Skeletal muscle satellite cell (primary cell): ENCODE measurements at regions not wholly inside any gene's neighbourhood (a gene's known extent, or its start where the extent isn't known, plus 50 kb on each side); places are given as distances from the start of the nearest gene placed in this dataset.

Experiments
- H3K27me3 ChIP-seq: 2 replicates; pipeline ENCODE4 v1.7.0; 2013; ENCODE audit warnings: low read length; ENCODE audit not compliant: control insufficient read depth, insufficient read depth
- H3K36me3 ChIP-seq: 2 replicates; pipeline ENCODE4 v1.7.0; 2013; ENCODE audit warnings: mild to moderate bottlenecking, control low read depth, low read length; ENCODE audit not compliant: insufficient read depth
- H3K4me1 ChIP-seq: 2 replicates; pipeline ENCODE4 v1.7.0; 2013; ENCODE audit warnings: low read length; ENCODE audit not compliant: control insufficient read depth, insufficient read depth
- H3K4me2 ChIP-seq: 2 replicates; pipeline ENCODE4 v1.7.0; 2013; ENCODE audit warnings: mild to moderate bottlenecking, low read length
- H3K4me3 ChIP-seq: 2 replicates; pipeline ENCODE4 v1.7.0; 2013; ENCODE audit warnings: low read length
- H3K9ac ChIP-seq: 2 replicates; pipeline ENCODE4 v1.7.0; 2013; ENCODE audit warnings: mild to moderate bottlenecking, low read depth, low read length, moderate library complexity
- H3K9me3 ChIP-seq: replicated peaks from 2 replicates; pipeline ENCODE4 v1.7.0; 2013; ENCODE audit warnings: mild to moderate bottlenecking, control low read depth, low read length

- no peaks in the 10 kb centered on the region for H3K27me3 ChIP-seq
- no peak overlapping the region for H3K9ac ChIP-seq
- no peak overlapping the region for H3K4me3 ChIP-seq
- peaks cover 19% of the 10 kb centered on the region for H3K4me1 ChIP-seq
- no peaks in the 10 kb centered on the region for H3K9me3 ChIP-seq
- peak overlapping the region; percentile 27 for H3K4me2 ChIP-seq
- H3K36me3 ChIP-seq, result no peaks in the 10 kb centered on the region
Observed at GRCh38 chr9:20065796-20066700, 277.2 kb upstream of the SLC24A2 start.

DNA sequence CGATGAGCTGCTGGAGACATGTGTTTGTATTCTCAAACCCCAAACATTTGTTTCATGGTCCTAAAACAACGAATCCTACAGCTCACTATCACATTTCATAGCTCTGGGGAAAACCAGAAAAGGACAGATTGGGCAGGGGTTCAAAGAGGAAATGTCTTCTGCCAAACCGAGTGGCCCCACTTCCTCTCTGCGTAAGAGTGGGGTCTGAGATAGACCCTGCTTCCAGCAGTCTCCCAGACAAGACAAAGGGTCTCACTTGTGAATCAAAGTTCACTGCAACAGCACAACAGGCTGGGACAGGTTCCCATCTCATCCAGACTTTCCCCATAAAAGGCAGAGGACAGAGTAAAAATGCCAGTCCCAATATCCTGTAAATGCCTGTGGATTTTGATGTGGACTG is 276.2 kb upstream of the SLC24A2 start:
- Histone ChIP-seq H3K9me3 (no peaks in the 10 kb centered on the region), H3K9ac (no peak overlapping the region), H3K27me3 (no peaks in the 10 kb centered on the region), H3K4me1 (peaks cover 19% of the 10 kb centered on the region), H3K4me3 (no peak overlapping the region), H3K4me2 (no peak overlapping the region), H3K36me3 (no peaks in the 10 kb centered on the region)

DNA sequence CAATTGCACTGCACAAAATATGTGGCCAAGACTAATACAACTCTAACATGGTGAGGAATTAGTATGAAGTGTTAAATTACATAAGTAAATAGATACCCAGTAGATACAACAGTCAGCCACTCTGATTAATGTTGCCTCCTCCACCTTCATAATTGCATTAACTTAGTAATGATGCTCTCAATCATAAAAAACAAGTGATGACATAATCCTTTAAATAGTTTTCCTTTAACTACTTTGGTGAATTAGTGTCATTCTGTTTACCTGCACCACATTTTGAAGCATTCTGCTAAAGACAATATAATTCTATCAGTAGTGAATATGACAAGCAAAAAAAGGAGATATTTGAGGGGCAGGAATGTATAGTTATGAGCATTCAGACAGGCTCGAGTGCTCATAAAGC is 265.9 kb upstream of the SLC24A2 start:
- Histone ChIP-seq H3K4me2 (no peak overlapping the region), H3K27me3 (no peaks in the 10 kb centered on the region), H3K9me3 (no peaks in the 10 kb centered on the region), H3K4me1 (no peaks in the 10 kb centered on the region), H3K4me3 (no peak overlapping the region), H3K9ac (no peak overlapping the region), H3K36me3 (no peaks in the 10 kb centered on the region)

DNA sequence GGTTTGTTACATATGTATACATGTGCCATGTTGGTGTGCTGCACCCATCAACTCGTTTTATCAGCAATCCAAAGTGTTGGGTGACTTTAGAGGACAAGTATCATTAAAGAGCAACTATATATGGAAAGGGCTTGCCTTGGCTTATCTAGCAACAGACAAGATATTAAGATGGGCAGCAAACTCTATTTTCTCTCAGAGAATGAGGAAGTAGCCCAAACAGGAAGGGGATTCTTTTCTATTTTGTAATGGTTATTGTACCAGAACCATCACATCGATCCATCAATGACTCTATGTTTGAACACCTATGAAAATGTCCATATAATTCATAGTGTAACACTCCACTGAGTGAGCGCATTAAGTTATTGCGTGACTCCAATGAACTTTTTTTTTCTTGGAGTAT is 260.1 kb upstream of the SLC24A2 start:
- no peak overlapping the region for H3K9ac ChIP-seq
- no peak overlapping the region for H3K4me3 ChIP-seq

GRCh38 chr9:20048437-20048836 is 259.6 kb upstream of the SLC24A2 start:
- no peaks in the 10 kb centered on the region for H3K4me1 ChIP-seq
- H3K36me3 ChIP-seq, result no peaks in the 10 kb centered on the region
- H3K4me2 ChIP-seq, result no peak overlapping the region
- no peak overlapping the region for H3K9ac ChIP-seq
- no peaks in the 10 kb centered on the region for H3K9me3 ChIP-seq
- no peak overlapping the region for H3K4me3 ChIP-seq
- no peaks in the 10 kb centered on the region for H3K27me3 ChIP-seq

More for the DNA sequence above, 260.1 kb upstream of the SLC24A2 start:
- Histone ChIP-seq H3K9me3 (no peaks in the 10 kb centered on the region), H3K27me3 (no peaks in the 10 kb centered on the region), H3K4me2 (no peak overlapping the region), H3K36me3 (no peaks in the 10 kb centered on the region), H3K4me1 (no peaks in the 10 kb centered on the region)

GRCh38 chr9:20044686-20045085 is 255.8 kb upstream of the SLC24A2 start:
- H3K27me3 ChIP-seq, result no peaks in the 10 kb centered on the region
- H3K9ac ChIP-seq, result no peak overlapping the region
- H3K36me3 ChIP-seq, result no peaks in the 10 kb centered on the region

DNA sequence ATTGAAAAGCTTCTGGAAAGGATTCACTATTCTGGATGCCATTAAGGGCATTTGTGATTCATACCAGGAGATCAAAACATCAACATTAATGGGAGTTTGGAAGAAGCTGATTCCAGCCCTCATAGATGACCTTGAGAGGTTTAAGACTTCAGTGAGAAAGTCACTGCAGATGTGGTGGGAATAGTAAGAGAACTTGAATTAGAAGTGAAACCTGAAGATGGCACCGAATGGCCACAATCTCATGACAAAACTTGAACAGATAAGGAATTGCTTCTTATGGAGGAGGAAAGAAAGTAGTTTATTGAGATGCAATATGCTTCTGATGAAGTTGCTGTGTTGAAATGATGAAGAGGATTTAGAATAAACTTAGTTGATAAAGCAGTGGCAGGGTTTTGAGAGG is 254.6 kb upstream of the SLC24A2 start:
- Histone ChIP-seq H3K36me3 (no peaks in the 10 kb centered on the region), H3K4me1 (no peaks in the 10 kb centered on the region), H3K9ac (no peak overlapping the region), H3K4me2 (no peak overlapping the region), H3K4me3 (no peak overlapping the region), H3K27me3 (no peaks in the 10 kb centered on the region), H3K9me3 (no peaks in the 10 kb centered on the region)

More at GRCh38 chr9:20044686-20045085, 255.8 kb upstream of the SLC24A2 start:
- Histone ChIP-seq H3K4me1 (no peaks in the 10 kb centered on the region), H3K4me2 (no peak overlapping the region), H3K4me3 (no peak overlapping the region), H3K9me3 (no peaks in the 10 kb centered on the region)

GRCh38 chr9:20043035-20043434 is 254.2 kb upstream of the SLC24A2 start:
- no peaks in the 10 kb centered on the region for H3K27me3 ChIP-seq
- no peaks in the 10 kb centered on the region for H3K9me3 ChIP-seq
- H3K9ac ChIP-seq, result no peak overlapping the region
- H3K36me3 ChIP-seq, result no peaks in the 10 kb centered on the region
- H3K4me3 ChIP-seq, result no peak overlapping the region
- no peak overlapping the region for H3K4me2 ChIP-seq
- no peaks in the 10 kb centered on the region for H3K4me1 ChIP-seq

DNA sequence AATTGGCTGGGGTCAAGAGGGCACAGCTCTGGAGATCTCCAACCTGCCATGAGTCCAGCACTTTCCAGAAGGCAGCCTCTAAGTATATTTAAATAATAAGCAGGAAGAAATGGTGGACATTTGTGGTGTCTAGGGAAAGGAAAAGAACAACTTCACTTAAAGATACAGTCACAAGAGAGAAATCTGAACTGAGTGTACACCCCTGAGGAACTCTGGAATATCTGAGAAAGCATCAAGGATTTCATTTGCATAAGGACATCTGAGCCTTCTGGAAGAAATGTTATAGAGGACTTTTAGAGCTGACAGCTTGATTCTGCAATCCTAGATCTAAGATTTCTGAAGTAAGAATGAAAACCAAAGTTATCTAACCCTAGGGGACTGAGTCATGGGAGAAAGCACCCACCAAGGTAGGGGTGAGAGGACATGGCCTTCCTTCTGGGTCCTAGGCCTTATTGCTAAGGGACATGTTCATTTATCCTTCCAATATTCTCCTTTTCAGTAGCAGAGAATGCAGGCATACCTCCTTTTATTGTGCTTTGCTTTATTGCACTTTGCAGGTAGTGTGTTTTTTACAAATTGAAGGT is 253.4 kb upstream of the SLC24A2 start:
- no peaks in the 10 kb centered on the region for H3K9me3 ChIP-seq
- no peak overlapping the region for H3K9ac ChIP-seq
- no peaks in the 10 kb centered on the region for H3K27me3 ChIP-seq
- no peaks in the 10 kb centered on the region for H3K4me1 ChIP-seq
- no peak overlapping the region for H3K4me3 ChIP-seq
- no peaks in the 10 kb centered on the region for H3K36me3 ChIP-seq
- no peak overlapping the region for H3K4me2 ChIP-seq

GRCh38 chr9:20041697-20042081 is 252.9 kb upstream of the SLC24A2 start:
- Histone ChIP-seq H3K4me2 (no peak overlapping the region), H3K9me3 (no peaks in the 10 kb centered on the region), H3K4me3 (no peak overlapping the region), H3K36me3 (no peaks in the 10 kb centered on the region), H3K27me3 (no peaks in the 10 kb centered on the region), H3K4me1 (no peaks in the 10 kb centered on the region), H3K9ac (no peak overlapping the region)

DNA sequence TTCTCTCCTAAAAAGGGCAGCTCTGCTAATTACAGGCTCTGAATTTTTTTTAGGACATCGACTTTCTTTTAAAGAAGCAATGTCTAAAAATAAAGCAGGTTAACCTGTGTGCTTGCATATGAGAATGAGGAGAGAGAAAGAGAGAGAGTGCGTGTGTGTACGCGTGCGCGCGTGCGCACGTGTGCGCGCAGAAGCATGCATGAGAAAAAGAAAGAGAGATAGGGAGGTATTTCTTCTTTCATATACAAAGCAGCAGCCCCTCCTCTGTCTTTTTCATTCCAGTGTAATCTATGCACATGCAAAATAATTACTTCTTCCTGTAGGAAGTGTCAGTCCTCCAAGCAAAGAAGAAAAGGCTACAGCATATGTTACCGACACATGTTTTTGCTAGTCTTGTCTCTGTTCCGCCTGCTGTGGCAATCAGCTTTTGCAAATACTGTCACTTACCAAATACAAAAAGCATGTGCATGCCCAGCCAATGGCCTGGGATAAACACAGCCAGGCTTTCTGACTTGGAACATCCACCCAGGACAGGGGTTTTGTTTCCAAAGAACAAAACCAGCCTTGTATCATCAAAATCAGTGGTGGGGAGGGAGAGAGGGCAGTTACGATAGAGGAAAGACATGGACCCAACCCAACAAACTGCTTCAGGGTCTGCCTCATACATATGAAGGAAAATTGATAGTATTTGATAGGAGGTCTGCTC is 252.3 kb upstream of the SLC24A2 start:
- Histone ChIP-seq H3K4me2 (peak overlapping the region; percentile 39), H3K27me3 (no peaks in the 10 kb centered on the region), H3K4me3 (no peak overlapping the region), H3K9ac (no peak overlapping the region), H3K9me3 (no peaks in the 10 kb centered on the region), H3K36me3 (no peaks in the 10 kb centered on the region), H3K4me1 (no peaks in the 10 kb centered on the region)
